WTC11 (cell line): ENCODE measurements at regions not wholly inside any gene's neighbourhood (a gene's known extent, or its start where the extent isn't known, plus 50 kb on each side); places are given as distances from the start of the nearest gene placed in this dataset.

Source experiments
- ATAC-seq: fragments of 200-7000 bp; cut with Tn5 transposase; 2 replicates; pipeline ENCODE4 v1.10.0; 2021; ENCODE audit warnings: mild to moderate bottlenecking, moderate library complexity
- CTCF ChIA-PET: fragments of 300-600 bp; sonication (Branson Sonifier 250); formaldehyde crosslinking; loops from one replicate; lab custom pipeline; 2021; ENCODE audit warnings: antibody characterized with exemption; lab: Charles Lee
- POLR2A ChIA-PET: fragments of 350-600 bp; sonication (Branson Sonifier 250); formaldehyde crosslinking; loops from one replicate; lab custom pipeline; 2021; ENCODE audit warnings: antibody characterized with exemption; lab: Charles Lee
- DNase-seq: peaks from one replicate; pipeline ENCODE4 v3.0.0; 2021; ENCODE audit warnings: low spot score
- H3K27ac Mint-ChIP-seq: 2 replicates; pipeline ENCODE4 v1.8.0; 2021; ENCODE audit warnings: mixed read lengths
- H3K27me3 Mint-ChIP-seq: 2 replicates; pipeline ENCODE4 v1.8.0; 2021; ENCODE audit warnings: low read depth, mild to moderate bottlenecking, moderate library complexity, mixed read lengths
- H3K36me3 Mint-ChIP-seq: 2 replicates; pipeline ENCODE4 v1.8.0; 2021; ENCODE audit warnings: mixed read lengths
- H3K4me1 Mint-ChIP-seq: 2 replicates; pipeline ENCODE4 v1.8.0; 2022; ENCODE audit warnings: mixed read lengths
- H3K4me3 Mint-ChIP-seq: 2 replicates; pipeline ENCODE4 v1.8.0; 2021; ENCODE audit warnings: mild to moderate bottlenecking, moderate library complexity, mixed read lengths
- H3K9me3 Mint-ChIP-seq: 2 replicates; pipeline ENCODE4 v1.8.0; 2021; ENCODE audit warnings: mixed read lengths
- ATF1 ChIP-seq: sonication (generic); formaldehyde crosslinking; IDR thresholded peaks from 2 replicates; pipeline ENCODE4 v1.8.1; 2023; ENCODE audit warnings: mild to moderate bottlenecking, moderate library complexity, missing genetic modification reagents
- ATF6 ChIP-seq: sonication (generic); formaldehyde crosslinking; IDR thresholded peaks from 2 replicates; pipeline ENCODE4 v1.8.1; 2023; ENCODE audit warnings: mild to moderate bottlenecking, missing genetic modification reagents
- CREM ChIP-seq: sonication (generic); formaldehyde crosslinking; IDR thresholded peaks from 2 replicates; pipeline ENCODE4 v1.8.1; 2022; ENCODE audit warnings: mild to moderate bottlenecking, missing genetic modification reagents, moderate library complexity
- ERG ChIP-seq: fragments of 250-450 bp; sonication (Bioruptor Pico); IDR thresholded peaks from 2 replicates; pipeline ENCODE4 v1.8.0; 2021; ENCODE audit warnings: mild to moderate bottlenecking
- ESRRA ChIP-seq: sonication (generic); formaldehyde crosslinking; IDR thresholded peaks from 2 replicates; pipeline ENCODE4 v1.8.1; 2022; ENCODE audit warnings: mild to moderate bottlenecking, missing genetic modification reagents, borderline replicate concordance
- JUN ChIP-seq: sonication (generic); formaldehyde crosslinking; IDR thresholded peaks from 2 replicates; pipeline ENCODE4 v1.8.0; 2023; ENCODE audit warnings: mild to moderate bottlenecking, missing genetic modification reagents
- OVOL2 ChIP-seq: fragments of 250-450 bp; sonication (Bioruptor Pico); IDR thresholded peaks from 2 replicates; pipeline ENCODE4 v1.9.0; 2021; ENCODE audit warnings: mild to moderate bottlenecking, borderline replicate concordance
- RORB ChIP-seq: fragments of 250-450 bp; sonication (Bioruptor Pico); IDR thresholded peaks from 2 replicates; pipeline ENCODE4 v1.9.0; 2021; ENCODE audit warnings: mild to moderate bottlenecking
- SOX15 ChIP-seq: fragments of 250-450 bp; sonication (Bioruptor Pico); IDR thresholded peaks from 2 replicates; pipeline ENCODE4 v1.9.0; 2021; ENCODE audit warnings: mild to moderate bottlenecking
- TCF7 ChIP-seq: sonication (generic); formaldehyde crosslinking; IDR thresholded peaks from 2 replicates; pipeline ENCODE4 v1.8.0; 2022; ENCODE audit warnings: mild to moderate bottlenecking, low read depth, missing genetic modification reagents, moderate library complexity
- ZNF138 ChIP-seq: sonication (generic); formaldehyde crosslinking; conservative IDR thresholded peaks from 2 replicates; pipeline ENCODE4 v1.8.1; 2022; ENCODE audit warnings: mild to moderate bottlenecking, moderate library complexity, missing genetic modification reagents
- ZNF232 ChIP-seq: sonication (generic); formaldehyde crosslinking; IDR thresholded peaks from 2 replicates; pipeline ENCODE4 v1.8.0; 2022; ENCODE audit warnings: mild to moderate bottlenecking, missing genetic modification reagents
- ZNF263 ChIP-seq: sonication (generic); formaldehyde crosslinking; IDR thresholded peaks from 2 replicates; pipeline ENCODE4 v1.8.1; 2022; ENCODE audit warnings: low read depth, mild to moderate bottlenecking, moderate library complexity, missing genetic modification reagents
- ZNF317 ChIP-seq: sonication (generic); formaldehyde crosslinking; IDR thresholded peaks from 2 replicates; pipeline ENCODE4 v1.8.1; 2023; ENCODE audit warnings: low read depth, mild to moderate bottlenecking, moderate library complexity, missing genetic modification reagents, borderline replicate concordance
- ZNF423 ChIP-seq: fragments of 250-450 bp; sonication (Bioruptor Pico); IDR thresholded peaks from 2 replicates; pipeline ENCODE4 v2.1.2; 2022; ENCODE audit warnings: mild to moderate bottlenecking, moderate library complexity
- TF ChIP-seq, protein P1 (sequence below): sonication (generic); formaldehyde crosslinking; IDR thresholded peaks from 2 replicates; pipeline ENCODE4 v1.8.1; 2023; ENCODE audit warnings: mild to moderate bottlenecking, missing genetic modification reagents, moderate library complexity
- TF ChIP-seq, protein P2 (sequence below): sonication (generic); formaldehyde crosslinking; IDR thresholded peaks from 2 replicates; pipeline ENCODE4 v1.8.1; 2022; ENCODE audit warnings: low read depth, mild to moderate bottlenecking, moderate library complexity, missing genetic modification reagents, borderline replicate concordance
- TF ChIP-seq, protein P3 (sequence below): fragments of 250-450 bp; sonication (Bioruptor Pico); IDR thresholded peaks from 2 replicates; pipeline ENCODE4 v1.9.0; 2021; ENCODE audit warnings: mild to moderate bottlenecking
- TF ChIP-seq, protein P4 (sequence below): sonication (generic); formaldehyde crosslinking; IDR thresholded peaks from 2 replicates; pipeline ENCODE4 v1.8.0; 2023; ENCODE audit warnings: missing genetic modification reagents, mild to moderate bottlenecking, borderline replicate concordance
- TF ChIP-seq, protein P5 (sequence below): fragments of 250-450 bp; sonication (Bioruptor Pico); IDR thresholded peaks from 2 replicates; pipeline ENCODE4 v1.9.0; 2021; ENCODE audit warnings: mild to moderate bottlenecking

DNA sequence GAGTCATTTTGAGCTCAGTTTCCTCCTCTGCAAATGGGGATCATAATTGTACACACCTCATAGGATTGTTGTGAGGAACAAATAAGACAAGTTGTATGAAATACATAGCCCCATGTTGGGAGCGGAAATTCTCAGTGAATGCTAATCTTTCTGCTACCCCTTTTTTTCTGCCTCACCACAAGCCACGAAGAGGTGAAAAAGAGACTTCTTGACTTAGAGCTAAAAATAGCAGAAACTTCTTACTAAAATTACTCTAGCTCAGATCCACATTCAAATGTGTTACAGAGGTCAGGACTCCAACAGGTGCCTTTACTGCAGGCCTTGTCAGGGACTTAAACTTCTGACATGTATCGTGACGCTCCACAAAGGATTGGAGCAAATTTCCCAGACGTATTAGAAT lies 128.5 kb downstream of the MIAT start:
- peaks cover 20% of the 10 kb centered on the region for H3K4me1 Mint-ChIP-seq
- H3K36me3 Mint-ChIP-seq: peaks cover 3% of the 10 kb centered on the region; the same call in 1 of the 2 replicates
- TF ChIP-seq ATF6: no peak
- TF ChIP-seq ATF1 (CRISPR knock-in tag): no peak
- TF ChIP-seq, protein P1, sequence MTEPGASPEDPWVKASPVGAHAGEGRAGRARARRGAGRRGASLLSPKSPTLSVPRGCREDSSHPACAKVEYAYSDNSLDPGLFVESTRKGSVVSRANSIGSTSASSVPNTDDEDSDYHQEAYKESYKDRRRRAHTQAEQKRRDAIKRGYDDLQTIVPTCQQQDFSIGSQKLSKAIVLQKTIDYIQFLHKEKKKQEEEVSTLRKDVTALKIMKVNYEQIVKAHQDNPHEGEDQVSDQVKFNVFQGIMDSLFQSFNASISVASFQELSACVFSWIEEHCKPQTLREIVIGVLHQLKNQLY: no peak
- no peak overlapping the region for H3K27ac Mint-ChIP-seq
- DNase-seq (no peak), ATAC-seq (no peak)
- no peaks in the 10 kb centered on the region for H3K9me3 Mint-ChIP-seq
- ChIA-PET POLR2A (no interaction called here), CTCF (interaction anchor here (0.7 to 1.1 kb wide), 2 partner anchors 23 to 107 kb away, joined by 3 read pairs; no protein-coding TSS in a partner anchor)
- H3K27me3 Mint-ChIP-seq: peaks cover 24% of the 10 kb centered on the region
- H3K4me3 Mint-ChIP-seq: no peak overlapping the region

- Mint-ChIP-seq H3K4me1 (peaks cover 20% of the 10 kb centered on the region), H3K27ac (no peak overlapping the region), H3K9me3 (no peaks in the 10 kb centered on the region), H3K36me3 (0 out of 2 replicates have a peak, but pooled peaks cover 3% of the 10 kb centered on the region), H3K27me3 (peaks cover 25% of the 10 kb centered on the region), H3K4me3 (no peak overlapping the region)
- DNase-seq (no peak), ATAC-seq (no peak)
- no peak for TF ChIP-seq JUN (CRISPR knock-in tag)
- no peak for TF ChIP-seq ZNF423 (CRISPR knock-in tag)
- TF ChIP-seq OVOL2 (CRISPR knock-in tag): no peak
- TF ChIP-seq ATF1 (CRISPR knock-in tag): no peak
- no peak for TF ChIP-seq RORB (CRISPR knock-in tag)
- no peak for TF ChIP-seq ZNF317 (CRISPR knock-in tag)
- TF ChIP-seq TCF7 (CRISPR knock-in tag): no peak
- TF ChIP-seq ATF6: no peak
- no peak for TF ChIP-seq ESRRA (CRISPR knock-in tag)
- TF ChIP-seq ERG (CRISPR knock-in tag): no peak
- TF ChIP-seq ZNF263 (CRISPR knock-in tag): no peak
- TF ChIP-seq SOX15 (CRISPR knock-in tag): no peak
- TF ChIP-seq, protein P2, sequence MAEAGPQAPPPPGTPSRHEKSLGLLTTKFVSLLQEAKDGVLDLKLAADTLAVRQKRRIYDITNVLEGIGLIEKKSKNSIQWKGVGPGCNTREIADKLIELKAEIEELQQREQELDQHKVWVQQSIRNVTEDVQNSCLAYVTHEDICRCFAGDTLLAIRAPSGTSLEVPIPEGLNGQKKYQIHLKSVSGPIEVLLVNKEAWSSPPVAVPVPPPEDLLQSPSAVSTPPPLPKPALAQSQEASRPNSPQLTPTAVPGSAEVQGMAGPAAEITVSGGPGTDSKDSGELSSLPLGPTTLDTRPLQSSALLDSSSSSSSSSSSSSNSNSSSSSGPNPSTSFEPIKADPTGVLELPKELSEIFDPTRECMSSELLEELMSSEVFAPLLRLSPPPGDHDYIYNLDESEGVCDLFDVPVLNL (CRISPR knock-in tag): no peak
- TF ChIP-seq ZNF232 (CRISPR knock-in tag): no peak
- TF ChIP-seq, protein P3, sequence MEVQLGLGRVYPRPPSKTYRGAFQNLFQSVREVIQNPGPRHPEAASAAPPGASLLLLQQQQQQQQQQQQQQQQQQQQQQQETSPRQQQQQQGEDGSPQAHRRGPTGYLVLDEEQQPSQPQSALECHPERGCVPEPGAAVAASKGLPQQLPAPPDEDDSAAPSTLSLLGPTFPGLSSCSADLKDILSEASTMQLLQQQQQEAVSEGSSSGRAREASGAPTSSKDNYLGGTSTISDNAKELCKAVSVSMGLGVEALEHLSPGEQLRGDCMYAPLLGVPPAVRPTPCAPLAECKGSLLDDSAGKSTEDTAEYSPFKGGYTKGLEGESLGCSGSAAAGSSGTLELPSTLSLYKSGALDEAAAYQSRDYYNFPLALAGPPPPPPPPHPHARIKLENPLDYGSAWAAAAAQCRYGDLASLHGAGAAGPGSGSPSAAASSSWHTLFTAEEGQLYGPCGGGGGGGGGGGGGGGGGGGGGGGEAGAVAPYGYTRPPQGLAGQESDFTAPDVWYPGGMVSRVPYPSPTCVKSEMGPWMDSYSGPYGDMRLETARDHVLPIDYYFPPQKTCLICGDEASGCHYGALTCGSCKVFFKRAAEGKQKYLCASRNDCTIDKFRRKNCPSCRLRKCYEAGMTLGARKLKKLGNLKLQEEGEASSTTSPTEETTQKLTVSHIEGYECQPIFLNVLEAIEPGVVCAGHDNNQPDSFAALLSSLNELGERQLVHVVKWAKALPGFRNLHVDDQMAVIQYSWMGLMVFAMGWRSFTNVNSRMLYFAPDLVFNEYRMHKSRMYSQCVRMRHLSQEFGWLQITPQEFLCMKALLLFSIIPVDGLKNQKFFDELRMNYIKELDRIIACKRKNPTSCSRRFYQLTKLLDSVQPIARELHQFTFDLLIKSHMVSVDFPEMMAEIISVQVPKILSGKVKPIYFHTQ (CRISPR knock-in tag): no peak
- TF ChIP-seq, protein P4, sequence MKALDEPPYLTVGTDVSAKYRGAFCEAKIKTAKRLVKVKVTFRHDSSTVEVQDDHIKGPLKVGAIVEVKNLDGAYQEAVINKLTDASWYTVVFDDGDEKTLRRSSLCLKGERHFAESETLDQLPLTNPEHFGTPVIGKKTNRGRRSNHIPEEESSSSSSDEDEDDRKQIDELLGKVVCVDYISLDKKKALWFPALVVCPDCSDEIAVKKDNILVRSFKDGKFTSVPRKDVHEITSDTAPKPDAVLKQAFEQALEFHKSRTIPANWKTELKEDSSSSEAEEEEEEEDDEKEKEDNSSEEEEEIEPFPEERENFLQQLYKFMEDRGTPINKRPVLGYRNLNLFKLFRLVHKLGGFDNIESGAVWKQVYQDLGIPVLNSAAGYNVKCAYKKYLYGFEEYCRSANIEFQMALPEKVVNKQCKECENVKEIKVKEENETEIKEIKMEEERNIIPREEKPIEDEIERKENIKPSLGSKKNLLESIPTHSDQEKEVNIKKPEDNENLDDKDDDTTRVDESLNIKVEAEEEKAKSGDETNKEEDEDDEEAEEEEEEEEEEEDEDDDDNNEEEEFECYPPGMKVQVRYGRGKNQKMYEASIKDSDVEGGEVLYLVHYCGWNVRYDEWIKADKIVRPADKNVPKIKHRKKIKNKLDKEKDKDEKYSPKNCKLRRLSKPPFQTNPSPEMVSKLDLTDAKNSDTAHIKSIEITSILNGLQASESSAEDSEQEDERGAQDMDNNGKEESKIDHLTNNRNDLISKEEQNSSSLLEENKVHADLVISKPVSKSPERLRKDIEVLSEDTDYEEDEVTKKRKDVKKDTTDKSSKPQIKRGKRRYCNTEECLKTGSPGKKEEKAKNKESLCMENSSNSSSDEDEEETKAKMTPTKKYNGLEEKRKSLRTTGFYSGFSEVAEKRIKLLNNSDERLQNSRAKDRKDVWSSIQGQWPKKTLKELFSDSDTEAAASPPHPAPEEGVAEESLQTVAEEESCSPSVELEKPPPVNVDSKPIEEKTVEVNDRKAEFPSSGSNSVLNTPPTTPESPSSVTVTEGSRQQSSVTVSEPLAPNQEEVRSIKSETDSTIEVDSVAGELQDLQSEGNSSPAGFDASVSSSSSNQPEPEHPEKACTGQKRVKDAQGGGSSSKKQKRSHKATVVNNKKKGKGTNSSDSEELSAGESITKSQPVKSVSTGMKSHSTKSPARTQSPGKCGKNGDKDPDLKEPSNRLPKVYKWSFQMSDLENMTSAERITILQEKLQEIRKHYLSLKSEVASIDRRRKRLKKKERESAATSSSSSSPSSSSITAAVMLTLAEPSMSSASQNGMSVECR (CRISPR knock-in tag): no peak
- no peak for TF ChIP-seq ZNF138 (CRISPR knock-in tag)
- TF ChIP-seq, protein P5, sequence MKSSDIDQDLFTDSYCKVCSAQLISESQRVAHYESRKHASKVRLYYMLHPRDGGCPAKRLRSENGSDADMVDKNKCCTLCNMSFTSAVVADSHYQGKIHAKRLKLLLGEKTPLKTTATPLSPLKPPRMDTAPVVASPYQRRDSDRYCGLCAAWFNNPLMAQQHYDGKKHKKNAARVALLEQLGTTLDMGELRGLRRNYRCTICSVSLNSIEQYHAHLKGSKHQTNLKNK (CRISPR knock-in tag): no peak
- no peak for TF ChIP-seq CREM
- ChIA-PET CTCF (interaction anchor here (1.1 kb wide), 1 partner anchor 22 kb away, joined by 3 read pairs; no protein-coding TSS in a partner anchor), POLR2A (no interaction called here)
Measured at GRCh38 chr22:26786398-26786797, 129.0 kb downstream of the MIAT start.
